B cell (primary cell): ENCODE measurements at regions not wholly inside any gene's neighbourhood (a gene's known extent, or its start where the extent isn't known, plus 50 kb on each side); places are given as distances from the start of the nearest gene placed in this dataset.

ENCODE experiments used
- ATAC-seq: fragments of 200-7000 bp; cut with Tn5 transposase; one replicate; pipeline ENCODE4 v1.10.0; 2021; ENCODE audit warnings: low read depth, mild to moderate bottlenecking, moderate number of reproducible peaks, moderate library complexity
- CTCF ChIA-PET: fragments of 350-600 bp; sonication (Branson Sonifier 250); formaldehyde crosslinking; loops from one replicate; lab custom pipeline; 2021; ENCODE audit warnings: antibody characterized with exemption, inconsistent platforms; lab: Charles Lee
- POLR2A ChIA-PET: fragments of 350-600 bp; sonication (Branson Sonifier 250); formaldehyde crosslinking; loops from one replicate; lab custom pipeline; 2021; ENCODE audit warnings: antibody characterized with exemption; lab: Charles Lee
- DNase-seq: peaks from one replicate; pipeline ENCODE4 v3.0.0; 2013
- H2AFZ ChIP-seq: 2 replicates; pipeline ENCODE4 v1.6.1; 2012; ENCODE audit warnings: mild to moderate bottlenecking, low read depth, low read length; ENCODE audit not compliant: insufficient read depth, poor library complexity, severe bottlenecking
- H3K27ac ChIP-seq, 2 donors: 1 replicate in 1 of 2; 2 replicates in 1 of 2; pipeline ENCODE4 v1.5.1; 2012 to 2013; ENCODE audit warnings: low read length in 2 of 2, mild to moderate bottlenecking in 2 of 2, moderate library complexity in 1 of 2
- H3K27me3 ChIP-seq, 4 experiments: fragments of 200-600 bp in 1 of 4; sonication (generic) in 1 of 4; replicated peaks in 1 of 4; 1 replicate in 2 of 4; 2 replicates in 2 of 4; pipeline versions ENCODE4 v1.6.1 to v1.7.0; 2013 to 2016; ENCODE audit warnings: low read length in 3 of 4, mild to moderate bottlenecking in 2 of 4, mixed read lengths in 1 of 4, moderate library complexity in 1 of 4; ENCODE audit not compliant: insufficient read depth in 4 of 4, control insufficient read depth in 3 of 4; ENCODE audit errors: control extremely low read depth in 1 of 4
- H3K36me3 ChIP-seq, 2 experiments: replicated peaks in 1 of 2; 1 replicate in 1 of 2; 2 replicates in 1 of 2; pipeline versions ENCODE4 v1.6.1 to v1.7.1; 2013; ENCODE audit warnings: low read length in 1 of 2; ENCODE audit not compliant: insufficient read depth in 2 of 2, control insufficient read depth in 1 of 2; ENCODE audit errors: control extremely low read depth in 1 of 2, extremely low read depth in 1 of 2
- H3K4me1 ChIP-seq, 2 donors: fragments of 200-600 bp in 1 of 2; sonication (generic) in 1 of 2; 1 replicate in 1 of 2; 2 replicates in 1 of 2; pipeline versions ENCODE4 v1.5.1 to v1.6.1; 2013 to 2017; ENCODE audit warnings: low read length in 2 of 2; ENCODE audit not compliant: control insufficient read depth in 2 of 2, insufficient read depth in 2 of 2
- H3K4me2 ChIP-seq: replicated peaks from 2 replicates; pipeline ENCODE3; 2012; ENCODE audit warnings: mild to moderate bottlenecking, low read depth, low read length; ENCODE audit not compliant: poor library complexity, severe bottlenecking
- H3K4me3 ChIP-seq, 5 experiments: fragments of 200-600 bp in 1 of 5; sonication (generic) in 1 of 5; 1 replicate in 3 of 5; 2 replicates in 2 of 5; pipeline versions ENCODE4 v1.5.1 to v1.7.0; 2011 to 2016; ENCODE audit warnings: low read length in 4 of 5, mild to moderate bottlenecking in 4 of 5, low read depth in 2 of 5, control low read depth in 1 of 5, moderate library complexity in 1 of 5; ENCODE audit not compliant: insufficient read depth in 1 of 5; ENCODE audit errors: control extremely low read depth in 1 of 5, extremely low read depth in 1 of 5
- H3K79me2 ChIP-seq: fragments of 200-600 bp; sonication (generic); one replicate; pipeline ENCODE4 v1.6.0; 2016; ENCODE audit warnings: low read length; ENCODE audit not compliant: control insufficient read depth, insufficient read depth
- H3K9ac ChIP-seq: fragments of 200-600 bp; sonication (generic); 2 replicates; pipeline ENCODE4 v1.6.1; 2017; ENCODE audit warnings: mild to moderate bottlenecking, low read length, moderate library complexity
- H3K9me3 ChIP-seq, 3 donors: one replicate each; pipeline versions ENCODE4 v1.6.1 to v1.7.1; 2013; ENCODE audit warnings: low read length in 2 of 3; ENCODE audit not compliant: control insufficient read depth in 2 of 3, insufficient read depth in 1 of 3; ENCODE audit errors: control extremely low read depth in 1 of 3
- H4K20me1 ChIP-seq: 2 replicates; pipeline ENCODE4 v1.6.0; 2012; ENCODE audit warnings: mild to moderate bottlenecking, low read length; ENCODE audit not compliant: insufficient read depth, control insufficient read depth, poor library complexity, severe bottlenecking
- H3K27ac Mint-ChIP-seq: one replicate; pipeline ENCODE4 v1.8.0; 2021; ENCODE audit warnings: mixed read lengths
- H3K27me3 Mint-ChIP-seq: one replicate; pipeline ENCODE4 v1.8.0; 2021; ENCODE audit warnings: mixed read lengths
- H3K4me1 Mint-ChIP-seq: one replicate; pipeline ENCODE4 v1.8.0; 2021; ENCODE audit warnings: mixed read lengths
- H3K4me3 Mint-ChIP-seq: one replicate; pipeline ENCODE4 v1.8.0; 2021; ENCODE audit warnings: mixed read lengths
- H3K9me3 Mint-ChIP-seq: one replicate; pipeline ENCODE4 v1.8.0; 2022; ENCODE audit warnings: mixed read lengths; ENCODE audit not compliant: insufficient read depth
- CTCF ChIP-seq: fragments of 200-600 bp; IDR thresholded peaks from one replicate; pipeline ENCODE4 v1.8.0; 2022; ENCODE audit warnings: antibody characterized with exemption, mild to moderate bottlenecking
- EZH2 ChIP-seq: IDR thresholded peaks from 2 replicates; pipeline ENCODE4 v1.6.1; 2012; ENCODE audit warnings: borderline replicate concordance, low read depth, mild to moderate bottlenecking, moderate library complexity, low read length; ENCODE audit not compliant: insufficient read depth, poor library complexity, severe bottlenecking
- WGBS: methylation state at CpG from one replicate; pipeline ENCODE4 v1.1.5; 2013; ENCODE audit warnings: missing lambda C conversion rate; ENCODE audit not compliant: insufficient coverage; 5-methylcytosine and 5-hydroxymethylcytosine counted together
- intact Hi-C: fragments of 100-400 bp; cut with micrococcal nuclease; formaldehyde crosslinking; loops from one replicate; pipeline ENCODE4 v1.10.0; 2022

GRCh38 chr12:47364261-47364660 lies 284.5 kb upstream of the AMIGO2 start:
- H3K9me3 ChIP-seq = peaks cover 2 to 8% (median 8%) of the 10 kb centered on the region in 3 donors
- no peak overlapping the region for H3K27ac ChIP-seq
- intact Hi-C loops = no loop called here
- H3K4me2 ChIP-seq = no peak overlapping the region
- ATAC-seq = no peak
- H3K4me3 Mint-ChIP-seq = no peak overlapping the region
- no peak overlapping the region for H3K9ac ChIP-seq
- H3K27me3 ChIP-seq = no peaks in the 10 kb centered on the region
- no peaks in the 10 kb centered on the region for H3K36me3 ChIP-seq
- H3K27me3 Mint-ChIP-seq = no peaks in the 10 kb centered on the region
- H3K27ac Mint-ChIP-seq = no peak overlapping the region
- no peaks in the 10 kb centered on the region for H3K79me2 ChIP-seq
- H3K9me3 Mint-ChIP-seq = no peaks in the 10 kb centered on the region
- POLR2A ChIA-PET = no interaction called here
- TF ChIP-seq CTCF (no peak), EZH2 (no peak)
- H2AFZ ChIP-seq = no peak overlapping the region
- H3K4me1 ChIP-seq = peaks cover 74 to 76% of the 10 kb centered on the region in 2 donors
- H3K4me1 Mint-ChIP-seq = peaks cover 45% of the 10 kb centered on the region
- CTCF ChIA-PET = interaction anchor here (1.1 to 1.6 kb wide), 3 partner anchors 11 to 33 kb away, joined by 5 to 6 read pairs (median 5); no protein-coding TSS in a partner anchor
- DNase-seq = no peak
- no peak overlapping the region for H3K4me3 ChIP-seq
- H4K20me1 ChIP-seq = no peaks in the 10 kb centered on the region
- no CpG with 5 or more reads among the region's 2 CpGs for WGBS

- no peaks in the 10 kb centered on the region for H3K27me3 ChIP-seq
- H3K4me1 ChIP-seq = peaks cover 71% of the 10 kb centered on the region in 2 donors
- intact Hi-C loops = no loop called here
- ATAC-seq = no peak
- TF ChIP-seq CTCF (no peak), EZH2 (no peak)
- H3K27ac Mint-ChIP-seq = peak overlapping the region; percentile 93
- peak overlapping the region; percentile 74 for H3K4me2 ChIP-seq
- peaks cover 0 to 5% (median 3%) of the 10 kb centered on the region in 3 donors for H3K9me3 ChIP-seq
- H3K27me3 Mint-ChIP-seq = no peaks in the 10 kb centered on the region
- CTCF ChIA-PET = interaction anchor here (1.1 to 2.9 kb wide), 4 partner anchors 33 to 330 kb away, joined by 3 to 10 read pairs (median 6); no protein-coding TSS in a partner anchor
- H4K20me1 ChIP-seq = no peaks in the 10 kb centered on the region
- WGBS = 93% methylated on average over 2 of the region's 3 CpGs
- H2AFZ ChIP-seq = peak overlapping the region; percentile 83
- POLR2A ChIA-PET = interaction anchor here (1.3 kb wide), 1 partner anchor 35 kb away, joined by 3 read pairs; no protein-coding TSS in a partner anchor
- H3K4me3 Mint-ChIP-seq = peak overlapping the region; percentile 60
- H3K36me3 ChIP-seq = no peaks in the 10 kb centered on the region
- peak overlapping the region in 1 of 5 experiments; percentile 21 for H3K4me3 ChIP-seq
- H3K9ac ChIP-seq = peak overlapping the region; percentile 12
- H3K27ac ChIP-seq = peak overlapping the region; percentile 93 to 96
- peaks cover 57% of the 10 kb centered on the region for H3K4me1 Mint-ChIP-seq
- no peak for DNase-seq
- H3K9me3 Mint-ChIP-seq = peaks cover 2% of the 10 kb centered on the region
- H3K79me2 ChIP-seq = no peaks in the 10 kb centered on the region
Measured at GRCh38 chr12:47362126-47362705, 282.5 kb upstream of the AMIGO2 start.
